ENCODE measurements at regions not wholly inside any gene's neighbourhood (a gene's known extent, or its start where the extent isn't known, plus 50 kb on each side); places are given as distances from the start of the nearest gene placed in this dataset.
"Not testable (repeated sequence)": the region's sequence is repeated elsewhere in the genome, so short reads cannot be mapped to it uniquely, and the experiment has no call there.

GRCh38 chr6:49003348-49003747, 459.7 kb downstream of the MMUT start:
- Mint-ChIP-seq H3K36me3 (ENCODE audit: low read depth) (no peaks in the 10 kb centered on the region), H3K4me3 (no peak overlapping the region), H3K27ac (no peak overlapping the region), H3K4me1 (ENCODE audit: low read depth) (no peaks in the 10 kb centered on the region), H3K9me3 (ENCODE audit: insufficient read depth) (no peaks in the 10 kb centered on the region), H3K27me3 (ENCODE audit: low read depth) (no peaks in the 10 kb centered on the region)
- POLR2A ChIA-PET, result no interaction called here
- CTCF ChIA-PET, result no interaction called here
- ATAC-seq (no peak), DNase-seq (no peak)

- H3K27me3 Mint-ChIP-seq (ENCODE audit: low read depth), result no peaks in the 10 kb centered on the region
- DNase-seq, result no peak
- H3K9me3 Mint-ChIP-seq (ENCODE audit: insufficient read depth), result no peaks in the 10 kb centered on the region
- ChIA-PET POLR2A (no interaction called here), CTCF (no interaction called here)
- H3K4me3 Mint-ChIP-seq, result no peak overlapping the region
- no peaks in the 10 kb centered on the region for H3K36me3 Mint-ChIP-seq (ENCODE audit: low read depth)
- H3K4me1 Mint-ChIP-seq (ENCODE audit: low read depth), result no peaks in the 10 kb centered on the region
- no peak overlapping the region for H3K27ac Mint-ChIP-seq
- ATAC-seq, result no peak
Observed at GRCh38 chr6:49001856-49002541, 461.1 kb downstream of the MMUT start.

GRCh38 chr6:48998574-48998973, 464.5 kb downstream of the MMUT start:
- ATAC-seq (no peak), DNase-seq (no peak)
- Mint-ChIP-seq H3K9me3 (ENCODE audit: insufficient read depth) (no peaks in the 10 kb centered on the region), H3K36me3 (ENCODE audit: low read depth) (no peaks in the 10 kb centered on the region), H3K27ac (no peak overlapping the region), H3K27me3 (ENCODE audit: low read depth) (no peaks in the 10 kb centered on the region), H3K4me1 (ENCODE audit: low read depth) (no peaks in the 10 kb centered on the region), H3K4me3 (no peak overlapping the region)
- CTCF ChIA-PET, result no interaction called here
- POLR2A ChIA-PET, result no interaction called here

- ATAC-seq (no peak), DNase-seq (no peak)
- CTCF ChIA-PET, result no interaction called here
- Mint-ChIP-seq H3K27ac (no peak overlapping the region), H3K4me1 (ENCODE audit: low read depth) (no peaks in the 10 kb centered on the region), H3K36me3 (ENCODE audit: low read depth) (no peaks in the 10 kb centered on the region), H3K4me3 (no peak overlapping the region), H3K9me3 (ENCODE audit: insufficient read depth) (no peaks in the 10 kb centered on the region), H3K27me3 (ENCODE audit: low read depth) (no peaks in the 10 kb centered on the region)
- POLR2A ChIA-PET, result no interaction called here
Observed at GRCh38 chr6:48996461-48997119, 466.5 kb downstream of the MMUT start.

GRCh38 chr6:48994811-48995210, 468.2 kb downstream of the MMUT start:
- no peak for ATAC-seq
- no peak for DNase-seq
- Mint-ChIP-seq H3K27ac (no peak overlapping the region), H3K4me1 (ENCODE audit: low read depth) (no peaks in the 10 kb centered on the region), H3K9me3 (ENCODE audit: insufficient read depth) (no peaks in the 10 kb centered on the region), H3K27me3 (ENCODE audit: low read depth) (no peaks in the 10 kb centered on the region), H3K4me3 (no peak overlapping the region), H3K36me3 (ENCODE audit: low read depth) (no peaks in the 10 kb centered on the region)
- CTCF ChIA-PET, result no interaction called here
- POLR2A ChIA-PET, result no interaction called here

- Mint-ChIP-seq H3K4me3 (no peak overlapping the region), H3K27ac (no peak overlapping the region), H3K9me3 (ENCODE audit: insufficient read depth) (peaks cover 15% of the 10 kb centered on the region), H3K4me1 (ENCODE audit: low read depth) (no peaks in the 10 kb centered on the region), H3K27me3 (ENCODE audit: low read depth) (no peaks in the 10 kb centered on the region), H3K36me3 (ENCODE audit: low read depth) (no peaks in the 10 kb centered on the region)
- DNase-seq (no peak), ATAC-seq (no peak)
- CTCF ChIA-PET, result no interaction called here
- POLR2A ChIA-PET, result no interaction called here
Observed at GRCh38 chr6:48990739-48991138, 472.3 kb downstream of the MMUT start.

GRCh38 chr6:48986845-48987244, 476.2 kb downstream of the MMUT start:
- CTCF ChIA-PET, result no interaction called here
- POLR2A ChIA-PET, result no interaction called here
- Mint-ChIP-seq H3K27ac (no peak overlapping the region), H3K9me3 (ENCODE audit: insufficient read depth) (peaks cover 15% of the 10 kb centered on the region), H3K4me1 (ENCODE audit: low read depth) (no peaks in the 10 kb centered on the region), H3K36me3 (ENCODE audit: low read depth) (no peaks in the 10 kb centered on the region), H3K4me3 (no peak overlapping the region), H3K27me3 (ENCODE audit: low read depth) (no peaks in the 10 kb centered on the region)
- DNase-seq, result no peak
- ATAC-seq, result no peak

GRCh38 chr6:48986105-48986504, 476.9 kb downstream of the MMUT start:
- peaks cover 15% of the 10 kb centered on the region for H3K9me3 Mint-ChIP-seq (ENCODE audit: insufficient read depth)
- H3K4me3 Mint-ChIP-seq, result no peak overlapping the region
- no peaks in the 10 kb centered on the region for H3K36me3 Mint-ChIP-seq (ENCODE audit: low read depth)
- no peaks in the 10 kb centered on the region for H3K27me3 Mint-ChIP-seq (ENCODE audit: low read depth)
- ChIA-PET CTCF (no interaction called here), POLR2A (no interaction called here)
- H3K4me1 Mint-ChIP-seq (ENCODE audit: low read depth), result no peaks in the 10 kb centered on the region
- H3K27ac Mint-ChIP-seq, result no peak overlapping the region
- DNase-seq (no peak), ATAC-seq (no peak)

GRCh38 chr6:48985025-48985424, 478.0 kb downstream of the MMUT start:
- ATAC-seq (no peak), DNase-seq (no peak)
- peaks cover 15% of the 10 kb centered on the region for H3K9me3 Mint-ChIP-seq (ENCODE audit: insufficient read depth)
- H3K27ac Mint-ChIP-seq, result no peak overlapping the region
- H3K36me3 Mint-ChIP-seq (ENCODE audit: low read depth), result no peaks in the 10 kb centered on the region
- no peak overlapping the region for H3K4me3 Mint-ChIP-seq
- no peaks in the 10 kb centered on the region for H3K27me3 Mint-ChIP-seq (ENCODE audit: low read depth)
- ChIA-PET CTCF (no interaction called here), POLR2A (no interaction called here)
- no peaks in the 10 kb centered on the region for H3K4me1 Mint-ChIP-seq (ENCODE audit: low read depth)

- not testable (repeated sequence) for H3K4me3 Mint-ChIP-seq; H3K36me3 Mint-ChIP-seq (ENCODE audit: low read depth)
Observed at GRCh38 chr6:48983968-48984367, 479.1 kb downstream of the MMUT start.

GRCh38 chr6:48983377-48983776, 479.7 kb downstream of the MMUT start:
- CTCF ChIA-PET, result no interaction called here
- POLR2A ChIA-PET, result no interaction called here
- no peaks in the 10 kb centered on the region for H3K4me1 Mint-ChIP-seq (ENCODE audit: low read depth)
- H3K9me3 Mint-ChIP-seq (ENCODE audit: insufficient read depth), result peaks cover 15% of the 10 kb centered on the region
- no peak for DNase-seq
- ATAC-seq, result no peak
- H3K27ac Mint-ChIP-seq, result no peak overlapping the region
- H3K27me3 Mint-ChIP-seq (ENCODE audit: low read depth), result no peaks in the 10 kb centered on the region
- no peaks in the 10 kb centered on the region for H3K36me3 Mint-ChIP-seq (ENCODE audit: low read depth)
- no peak overlapping the region for H3K4me3 Mint-ChIP-seq

More at GRCh38 chr6:48983968-48984367, 479.1 kb downstream of the MMUT start:
- H3K27me3 Mint-ChIP-seq (ENCODE audit: low read depth); CTCF ChIA-PET; H3K4me1 Mint-ChIP-seq (ENCODE audit: low read depth); POLR2A ChIA-PET; DNase-seq; H3K27ac Mint-ChIP-seq; ATAC-seq: not testable (repeated sequence)
- H3K9me3 Mint-ChIP-seq (ENCODE audit: insufficient read depth), result peaks cover 15% of the 10 kb centered on the region

GRCh38 chr6:48979806-48980205, 483.2 kb downstream of the MMUT start:
- Mint-ChIP-seq H3K36me3 (ENCODE audit: low read depth) (no peaks in the 10 kb centered on the region), H3K4me1 (ENCODE audit: low read depth) (no peaks in the 10 kb centered on the region), H3K27ac (no peak overlapping the region), H3K4me3 (no peak overlapping the region), H3K27me3 (ENCODE audit: low read depth) (no peaks in the 10 kb centered on the region), H3K9me3 (ENCODE audit: insufficient read depth) (no peaks in the 10 kb centered on the region)
- DNase-seq (no peak), ATAC-seq (no peak)
- ChIA-PET CTCF (no interaction called here), POLR2A (no interaction called here)

GRCh38 chr6:48979085-48979484, 484.0 kb downstream of the MMUT start:
- no peak overlapping the region for H3K4me3 Mint-ChIP-seq
- no peaks in the 10 kb centered on the region for H3K27me3 Mint-ChIP-seq (ENCODE audit: low read depth)
- ChIA-PET POLR2A (no interaction called here), CTCF (no interaction called here)
- no peak for ATAC-seq
- H3K4me1 Mint-ChIP-seq (ENCODE audit: low read depth), result no peaks in the 10 kb centered on the region
- no peaks in the 10 kb centered on the region for H3K36me3 Mint-ChIP-seq (ENCODE audit: low read depth)
- H3K27ac Mint-ChIP-seq, result no peak overlapping the region
- no peaks in the 10 kb centered on the region for H3K9me3 Mint-ChIP-seq (ENCODE audit: insufficient read depth)
- no peak for DNase-seq

All from activated CD8-positive, alpha-beta T cell treated with anti-CD3 and anti-CD28 coated beads, Interleukin-2, amount 10 ng/mL, durations not matched to agents 7 days and 5 days (primary cell).